SK-N-SH (cell line): ENCODE measurements at regions not wholly inside any gene's neighbourhood (a gene's known extent, or its start where the extent isn't known, plus 50 kb on each side); places are given as distances from the start of the nearest gene placed in this dataset.

Experiments
- CTCF ChIA-PET: fragments of 300-600, 350-600 bp; formaldehyde crosslinking; extraction: SDS; loops from one replicate; lab custom pipeline; 2021; lab: Yijun Ruan, JAX
- POLR2A ChIA-PET: fragments of 350-600 bp; sonication (Branson Sonifier 250); formaldehyde crosslinking; extraction: SDS; loops from one replicate; lab custom pipeline; 2020; ENCODE audit warnings: antibody characterized with exemption, inconsistent platforms; lab: Yijun Ruan, JAX
- DNase-seq: peaks from one replicate; pipeline ENCODE4 v3.0.0; 2012
- H2AFZ ChIP-seq: fragments of 200-600 bp; sonication (generic); 2 replicates; pipeline ENCODE4 v1.8.1; 2016; ENCODE audit warnings: antibody characterized with exemption, mild to moderate bottlenecking, low read depth
- H3F3A ChIP-seq: fragments of 200-600 bp; sonication (generic); replicated peaks from 2 replicates; pipeline ENCODE3; 2016; ENCODE audit warnings: antibody characterized with exemption, mild to moderate bottlenecking; ENCODE audit not compliant: insufficient read depth
- H3K27ac ChIP-seq, 2 experiments: fragments of 200-500 bp in 1 of 2; fragments of 200-600 bp in 1 of 2; sonication (Bioruptor generic) in 1 of 2; sonication (generic), shearing (Covaris generic) in 1 of 2; 2 replicates each; pipeline versions ENCODE4 v1.5.1 to v1.6.1; 2014 to 2016; ENCODE audit warnings: low read depth in 2 of 2, inconsistent platforms in 1 of 2, low read length in 1 of 2, mild to moderate bottlenecking in 1 of 2, mixed read lengths in 1 of 2
- H3K27me3 ChIP-seq: fragments of 200-600 bp; sonication (generic), shearing (Covaris generic); 2 replicates; pipeline ENCODE4 v1.6.1; 2016; ENCODE audit warnings: mixed run types; ENCODE audit not compliant: insufficient read depth
- H3K36me3 ChIP-seq, 2 experiments: fragments of 200-500 bp in 1 of 2; fragments of 200-600 bp in 1 of 2; sonication (Bioruptor generic) in 1 of 2; sonication (generic) in 1 of 2; replicated peaks in 1 of 2; 2 replicates each; pipeline versions ENCODE3 to v1.5.1; 2014 to 2016; ENCODE audit warnings: low read length in 1 of 2, mild to moderate bottlenecking in 1 of 2; ENCODE audit not compliant: insufficient read depth in 2 of 2, control insufficient read depth in 1 of 2
- H3K4me1 ChIP-seq, 2 experiments: fragments of 200-500 bp in 1 of 2; fragments of 200-600 bp in 1 of 2; sonication (Bioruptor generic) in 1 of 2; sonication (generic), shearing (Covaris generic) in 1 of 2; 2 replicates each; pipeline versions ENCODE4 v1.5.1 to v1.6.1; 2014 to 2016; ENCODE audit warnings: low read depth in 1 of 2, low read length in 1 of 2, mixed run types in 1 of 2; ENCODE audit not compliant: insufficient read depth in 2 of 2, control insufficient read depth in 1 of 2
- H3K4me2 ChIP-seq: fragments of 200-600 bp; sonication (generic), shearing (Covaris generic); 2 replicates; pipeline ENCODE4 v1.6.1; 2017; ENCODE audit warnings: mixed run types
- H3K4me3 ChIP-seq, 2 experiments: fragments of 200-500 bp in 1 of 2; fragments of 200-600 bp in 1 of 2; sonication (Bioruptor generic) in 1 of 2; sonication (generic), shearing (Covaris generic) in 1 of 2; 2 replicates each; pipeline versions ENCODE4 v1.5.1 to v1.8.1; 2014 to 2016; ENCODE audit warnings: low read depth in 2 of 2, inconsistent platforms in 1 of 2, low read length in 1 of 2, mild to moderate bottlenecking in 1 of 2, mixed read lengths in 1 of 2, moderate library complexity in 1 of 2
- H3K79me2 ChIP-seq: fragments of 200-600 bp; sonication (generic); 2 replicates; pipeline ENCODE4 v1.8.1; 2017; ENCODE audit warnings: mild to moderate bottlenecking; ENCODE audit not compliant: insufficient read depth
- H3K9ac ChIP-seq: fragments of 200-600 bp; sonication (generic); 2 replicates; pipeline ENCODE4 v1.6.1; 2017; ENCODE audit warnings: mixed run types
- H3K9me2 ChIP-seq: fragments of 200-600 bp; sonication (generic); 2 replicates; pipeline ENCODE4 v1.6.1; 2017; ENCODE audit warnings: mixed run types
- H3K9me3 ChIP-seq: fragments of 200-600 bp; sonication (generic); 2 replicates; pipeline ENCODE4 v1.6.1; 2017; ENCODE audit warnings: mixed run types, mild to moderate bottlenecking, moderate library complexity
- H4K20me1 ChIP-seq: fragments of 200-600 bp; sonication (generic); 2 replicates; pipeline ENCODE4 v1.6.1; 2017; ENCODE audit warnings: mild to moderate bottlenecking, mixed run types; ENCODE audit not compliant: insufficient read depth
- CHD2 ChIP-seq: fragments of 150-350 bp; IDR thresholded peaks from 2 replicates; pipeline ENCODE4 v1.6.1; 2018; ENCODE audit warnings: low read length; ENCODE audit not compliant: partially characterized antibody
- GATA2 ChIP-seq: sonication (generic); formaldehyde crosslinking; IDR thresholded peaks from 2 replicates; pipeline ENCODE4 v1.5.0; 2020; ENCODE audit warnings: mild to moderate bottlenecking, missing genetic modification reagents
- MXI1 ChIP-seq: IDR thresholded peaks from 2 replicates; pipeline ENCODE4 v1.6.1; 2012; ENCODE audit warnings: mild to moderate bottlenecking, low read depth, low read length, improper control_type of control experiment
- RAD21 ChIP-seq: IDR thresholded peaks from 2 replicates; pipeline ENCODE4 v1.6.1; 2012; ENCODE audit warnings: mild to moderate bottlenecking, low read length
- RCOR1 ChIP-seq: fragments of 150-350 bp; IDR thresholded peaks from 2 replicates; pipeline ENCODE4 v1.6.1; 2017; ENCODE audit warnings: antibody characterized with exemption, low read length
- RFX5 ChIP-seq: IDR thresholded peaks from 2 replicates; pipeline ENCODE4 v1.6.1; 2012; ENCODE audit warnings: mild to moderate bottlenecking, improper control_type of control experiment, low read length
- SIN3A ChIP-seq: IDR thresholded peaks from 2 replicates; pipeline ENCODE4 v1.6.1; 2012; ENCODE audit warnings: low read depth, mild to moderate bottlenecking, low read length, moderate library complexity, borderline replicate concordance
- SMC3 ChIP-seq: IDR thresholded peaks from 2 replicates; pipeline ENCODE4 v1.6.1; 2012; ENCODE audit warnings: low read depth, low read length, improper control_type of control experiment
- TAF1 ChIP-seq: IDR thresholded peaks from 2 replicates; pipeline ENCODE4 v1.6.1; 2012; ENCODE audit warnings: low read depth, mild to moderate bottlenecking, low read length, moderate library complexity, borderline replicate concordance
- TEAD4 ChIP-seq: IDR thresholded peaks from 2 replicates; pipeline ENCODE4 v1.4.0; 2012; ENCODE audit warnings: mild to moderate bottlenecking, borderline replicate concordance; ENCODE audit not compliant: insufficient read depth
- USF1 ChIP-seq: IDR thresholded peaks from 2 replicates; pipeline ENCODE4 v1.4.0; 2012; ENCODE audit warnings: low read depth, borderline replicate concordance
- USF2 ChIP-seq: fragments of 150-350 bp; IDR thresholded peaks from 2 replicates; pipeline ENCODE4 v1.6.1; 2017; ENCODE audit warnings: antibody characterized with exemption, low read length, low read depth, borderline replicate concordance
- YY1 ChIP-seq: IDR thresholded peaks from 2 replicates; pipeline ENCODE4 v1.4.0; 2012; ENCODE audit warnings: low read depth, mild to moderate bottlenecking
- WGBS: methylation state at CpG from one replicate; pipeline ENCODE4 v1.1.6; 2017; ENCODE audit warnings: low lambda C conversion rate; 5-methylcytosine and 5-hydroxymethylcytosine counted together
- TF ChIP-seq, protein P1 (sequence below): IDR thresholded peaks from 2 replicates; pipeline ENCODE4 v1.4.0; 2012; ENCODE audit warnings: low read depth, borderline replicate concordance
- TF ChIP-seq, protein P2 (sequence below): IDR thresholded peaks from 2 replicates; pipeline ENCODE4 v1.6.1; 2012; ENCODE audit warnings: mild to moderate bottlenecking, low read depth, low read length, moderate library complexity

- H3K9me2 ChIP-seq = no peaks in the 10 kb centered on the region
- no peaks in the 10 kb centered on the region for H3K36me3 ChIP-seq
- H3K9ac ChIP-seq = no peak overlapping the region
- no peaks in the 10 kb centered on the region for H3K79me2 ChIP-seq
- no peaks in the 10 kb centered on the region for H3K27me3 ChIP-seq
- H3F3A ChIP-seq = no peaks in the 10 kb centered on the region
- H3K27ac ChIP-seq = no peak overlapping the region
- WGBS = 46% methylated on average over 3 of the region's 3 CpGs
- TF ChIP-seq RFX5 (no peak), RAD21 (no peak), USF2 (no peak), USF1 (no peak), CHD2 (no peak), SIN3A (no peak), TAF1 (no peak), YY1 (no peak), RCOR1 (no peak), TEAD4 (no peak), GATA2 (CRISPR knock-in tag) (no peak), MXI1 (no peak), SMC3 (no peak)
- TF ChIP-seq, protein P1, sequence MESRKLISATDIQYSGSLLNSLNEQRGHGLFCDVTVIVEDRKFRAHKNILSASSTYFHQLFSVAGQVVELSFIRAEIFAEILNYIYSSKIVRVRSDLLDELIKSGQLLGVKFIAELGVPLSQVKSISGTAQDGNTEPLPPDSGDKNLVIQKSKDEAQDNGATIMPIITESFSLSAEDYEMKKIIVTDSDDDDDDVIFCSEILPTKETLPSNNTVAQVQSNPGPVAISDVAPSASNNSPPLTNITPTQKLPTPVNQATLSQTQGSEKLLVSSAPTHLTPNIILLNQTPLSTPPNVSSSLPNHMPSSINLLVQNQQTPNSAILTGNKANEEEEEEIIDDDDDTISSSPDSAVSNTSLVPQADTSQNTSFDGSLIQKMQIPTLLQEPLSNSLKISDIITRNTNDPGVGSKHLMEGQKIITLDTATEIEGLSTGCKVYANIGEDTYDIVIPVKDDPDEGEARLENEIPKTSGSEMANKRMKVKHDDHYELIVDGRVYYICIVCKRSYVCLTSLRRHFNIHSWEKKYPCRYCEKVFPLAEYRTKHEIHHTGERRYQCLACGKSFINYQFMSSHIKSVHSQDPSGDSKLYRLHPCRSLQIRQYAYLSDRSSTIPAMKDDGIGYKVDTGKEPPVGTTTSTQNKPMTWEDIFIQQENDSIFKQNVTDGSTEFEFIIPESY = no peak
- TF ChIP-seq, protein P2, sequence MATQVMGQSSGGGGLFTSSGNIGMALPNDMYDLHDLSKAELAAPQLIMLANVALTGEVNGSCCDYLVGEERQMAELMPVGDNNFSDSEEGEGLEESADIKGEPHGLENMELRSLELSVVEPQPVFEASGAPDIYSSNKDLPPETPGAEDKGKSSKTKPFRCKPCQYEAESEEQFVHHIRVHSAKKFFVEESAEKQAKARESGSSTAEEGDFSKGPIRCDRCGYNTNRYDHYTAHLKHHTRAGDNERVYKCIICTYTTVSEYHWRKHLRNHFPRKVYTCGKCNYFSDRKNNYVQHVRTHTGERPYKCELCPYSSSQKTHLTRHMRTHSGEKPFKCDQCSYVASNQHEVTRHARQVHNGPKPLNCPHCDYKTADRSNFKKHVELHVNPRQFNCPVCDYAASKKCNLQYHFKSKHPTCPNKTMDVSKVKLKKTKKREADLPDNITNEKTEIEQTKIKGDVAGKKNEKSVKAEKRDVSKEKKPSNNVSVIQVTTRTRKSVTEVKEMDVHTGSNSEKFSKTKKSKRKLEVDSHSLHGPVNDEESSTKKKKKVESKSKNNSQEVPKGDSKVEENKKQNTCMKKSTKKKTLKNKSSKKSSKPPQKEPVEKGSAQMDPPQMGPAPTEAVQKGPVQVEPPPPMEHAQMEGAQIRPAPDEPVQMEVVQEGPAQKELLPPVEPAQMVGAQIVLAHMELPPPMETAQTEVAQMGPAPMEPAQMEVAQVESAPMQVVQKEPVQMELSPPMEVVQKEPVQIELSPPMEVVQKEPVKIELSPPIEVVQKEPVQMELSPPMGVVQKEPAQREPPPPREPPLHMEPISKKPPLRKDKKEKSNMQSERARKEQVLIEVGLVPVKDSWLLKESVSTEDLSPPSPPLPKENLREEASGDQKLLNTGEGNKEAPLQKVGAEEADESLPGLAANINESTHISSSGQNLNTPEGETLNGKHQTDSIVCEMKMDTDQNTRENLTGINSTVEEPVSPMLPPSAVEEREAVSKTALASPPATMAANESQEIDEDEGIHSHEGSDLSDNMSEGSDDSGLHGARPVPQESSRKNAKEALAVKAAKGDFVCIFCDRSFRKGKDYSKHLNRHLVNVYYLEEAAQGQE = no peak
- TF ChIP-seq, all 33 proteins: peak for 0
- H3K4me1 ChIP-seq = no peaks in the 10 kb centered on the region
- no peak overlapping the region for H3K4me3 ChIP-seq
- no peaks in the 10 kb centered on the region for H3K9me3 ChIP-seq
- ChIA-PET CTCF (interaction anchor here (1.0 kb wide), 1 partner anchor 178 kb away, joined by 3 read pairs; no protein-coding TSS in a partner anchor), POLR2A (no interaction called here)
- no peak overlapping the region for H2AFZ ChIP-seq
- no peak overlapping the region for H3K4me2 ChIP-seq
- no peaks in the 10 kb centered on the region for H4K20me1 ChIP-seq
- DNase-seq = no peak
These were observed 109.8 kb upstream of the PTPRK start for GRCh38 chr6:128630213-128630612.
